H1 (cell line): ENCODE measurements at regions not wholly inside any gene's neighbourhood (a gene's known extent, or its start where the extent isn't known, plus 50 kb on each side); places are given as distances from the start of the nearest gene placed in this dataset.
A peak's percentile ranks its signal among the peaks of the same experiment; 100 is the strongest.

ENCODE experiments used
- CTCF ChIA-PET: fragments of 300-600 bp; sonication (Branson Sonifier 250); formaldehyde crosslinking; loops from one replicate; lab custom pipeline; 2021; ENCODE audit not compliant: partially characterized antibody; lab: Charles Lee
- POLR2A ChIA-PET: fragments of 300-600 bp; sonication (Branson Sonifier 250); formaldehyde crosslinking; loops from one replicate; lab custom pipeline; 2021; ENCODE audit warnings: inconsistent platforms; ENCODE audit not compliant: partially characterized antibody; lab: Charles Lee
- DNase-seq, 2 experiments: peaks; one replicate each; pipeline versions ENCODE4 v3.0.0 to v3.0.0-alpha.2; 2010 to 2022; ENCODE audit warnings: low spot score in 2 of 2, low read depth in 1 of 2, mixed read lengths in 1 of 2
- FAIRE-seq: peaks from 2 replicates; lab custom pipeline; 2011; peaks lifted over from hg19 to GRCh38; lab: Jason Lieb, UNC
- H2AFZ ChIP-seq: 2 replicates; pipeline ENCODE4 v1.8.1; 2012; ENCODE audit warnings: low read length, inconsistent platforms
- H2AK5ac ChIP-seq: 2 replicates; pipeline ENCODE4 v1.6.1; 2013; ENCODE audit warnings: low read depth, low read length
- H2BK120ac ChIP-seq: replicated peaks from 2 replicates; pipeline ENCODE3; 2013; ENCODE audit warnings: low read depth, low read length, inconsistent platforms
- H2BK12ac ChIP-seq: 2 replicates; pipeline ENCODE4 v1.6.1; 2013; ENCODE audit warnings: low read depth, low read length
- H2BK15ac ChIP-seq: 2 replicates; pipeline ENCODE4 v1.6.1; 2013; ENCODE audit warnings: low read length
- H2BK20ac ChIP-seq: 2 replicates; pipeline ENCODE4 v1.6.1; 2013; ENCODE audit warnings: low read length
- H2BK5ac ChIP-seq: 2 replicates; pipeline ENCODE4 v1.6.1; 2013; ENCODE audit warnings: low read depth, low read length
- H3K14ac ChIP-seq: 2 replicates; pipeline ENCODE4 v1.6.1; 2013; ENCODE audit warnings: inconsistent platforms; ENCODE audit not compliant: insufficient read length
- H3K18ac ChIP-seq: 2 replicates; pipeline ENCODE4 v1.6.1; 2013; ENCODE audit warnings: low read length; ENCODE audit errors: extremely low read depth
- H3K23ac ChIP-seq: 2 replicates; pipeline ENCODE4 v1.6.1; 2013; ENCODE audit warnings: inconsistent platforms; ENCODE audit not compliant: insufficient read length
- H3K23me2 ChIP-seq: 2 replicates; pipeline ENCODE4 v1.6.1; 2013; ENCODE audit warnings: low read depth, low read length
- H3K27ac ChIP-seq: 2 replicates; pipeline ENCODE4 v1.6.1; 2011; ENCODE audit warnings: low read depth, low read length, inconsistent platforms
- H3K27me3 ChIP-seq, 4 experiments: replicated peaks in 1 of 4; 1 replicate in 1 of 4; 2 replicates in 3 of 4; pipeline versions ENCODE4 v1.6.1 to v1.8.1; 2011 to 2013; ENCODE audit warnings: low read length in 3 of 4, mild to moderate bottlenecking in 3 of 4, inconsistent platforms in 2 of 4, mixed read lengths in 2 of 4, moderate library complexity in 1 of 4; ENCODE audit not compliant: control insufficient read depth in 3 of 4, insufficient read depth in 3 of 4; ENCODE audit errors: extremely low read depth in 1 of 4
- H3K36me3 ChIP-seq, 4 experiments: 2 replicates each; pipeline versions ENCODE4 v1.6.1 to v1.8.1; 2011 to 2013; ENCODE audit warnings: mild to moderate bottlenecking in 4 of 4, low read length in 3 of 4, moderate library complexity in 2 of 4, control low read depth in 1 of 4, inconsistent platforms in 1 of 4; ENCODE audit not compliant: insufficient read depth in 4 of 4, control insufficient read depth in 2 of 4
- H3K4ac ChIP-seq: replicated peaks from 2 replicates; pipeline ENCODE3; 2013; ENCODE audit warnings: low read length, low read depth, mixed read lengths, inconsistent platforms; ENCODE audit not compliant: insufficient read length
- H3K4me1 ChIP-seq, 4 experiments: replicated peaks in 1 of 4; 1 replicate in 1 of 4; 2 replicates in 3 of 4; pipeline versions ENCODE4 v1.6.1 to v1.8.1; 2011 to 2013; ENCODE audit warnings: low read length in 3 of 4, inconsistent platforms in 2 of 4, mixed read lengths in 1 of 4; ENCODE audit not compliant: insufficient read depth in 4 of 4, control insufficient read depth in 3 of 4
- H3K4me2 ChIP-seq, 2 experiments: 2 replicates each; pipeline versions ENCODE4 v1.6.1 to v1.8.1; 2011 to 2013; ENCODE audit warnings: low read depth in 2 of 2, low read length in 2 of 2, control low read depth in 1 of 2, inconsistent platforms in 1 of 2, mild to moderate bottlenecking in 1 of 2; ENCODE audit not compliant: insufficient read depth in 1 of 2
- H3K4me3 ChIP-seq, 4 experiments: fragments of 200-600, 300-600 bp in 1 of 4; sonication (generic), shearing (Covaris generic), sonication (Bioruptor Twin) in 1 of 4; 2 replicates each; pipeline versions ENCODE4 v1.5.1 to v1.8.1; 2011 to 2016; ENCODE audit warnings: low read length in 4 of 4, low read depth in 3 of 4, control low read depth in 2 of 4, inconsistent platforms in 2 of 4, mild to moderate bottlenecking in 2 of 4, mixed read lengths in 1 of 4, moderate library complexity in 1 of 4; ENCODE audit not compliant: insufficient read depth in 2 of 4; ENCODE audit errors: extremely low read depth in 1 of 4
- H3K56ac ChIP-seq: replicated peaks from 2 replicates; pipeline ENCODE3; 2013; ENCODE audit warnings: low read depth, mild to moderate bottlenecking, mixed read lengths, low read length, inconsistent platforms; ENCODE audit not compliant: insufficient read length
- H3K79me1 ChIP-seq: 2 replicates; pipeline ENCODE4 v1.6.1; 2013; ENCODE audit warnings: low read depth, low read length, control low read depth
- H3K79me2 ChIP-seq, 2 experiments: 2 replicates each; pipeline versions ENCODE4 v1.6.1 to v1.8.1; 2012 to 2013; ENCODE audit warnings: low read length in 2 of 2, mild to moderate bottlenecking in 2 of 2, inconsistent platforms in 1 of 2; ENCODE audit not compliant: insufficient read depth in 2 of 2, control insufficient read depth in 1 of 2
- H3K9ac ChIP-seq, 4 experiments: replicated peaks in 1 of 4; 1 replicate in 1 of 4; 2 replicates in 3 of 4; pipeline versions ENCODE4 v1.6.1 to v1.8.1; 2011 to 2013; ENCODE audit warnings: low read depth in 3 of 4, low read length in 3 of 4, control low read depth in 2 of 4, mild to moderate bottlenecking in 2 of 4, moderate library complexity in 2 of 4, inconsistent platforms in 1 of 4; ENCODE audit errors: extremely low read depth in 1 of 4
- H3K9me3 ChIP-seq, 2 experiments: 2 replicates each; pipeline versions ENCODE4 v1.6.1 to v1.8.1; 2012 to 2013; ENCODE audit warnings: mild to moderate bottlenecking in 2 of 2, moderate library complexity in 2 of 2, control low read depth in 1 of 2, inconsistent platforms in 1 of 2, low read depth in 1 of 2, low read length in 1 of 2, mixed read lengths in 1 of 2; ENCODE audit not compliant: insufficient read depth in 2 of 2
- H4K20me1 ChIP-seq, 2 experiments: replicated peaks in 1 of 2; 2 replicates each; pipeline versions ENCODE3 to v1.8.1; 2011 to 2013; ENCODE audit warnings: inconsistent platforms in 2 of 2, low read length in 2 of 2, mild to moderate bottlenecking in 1 of 2; ENCODE audit not compliant: insufficient read depth in 2 of 2, control insufficient read depth in 1 of 2
- H4K5ac ChIP-seq: 2 replicates; pipeline ENCODE4 v1.6.1; 2013; ENCODE audit warnings: low read length, low read depth, mixed read lengths, inconsistent platforms; ENCODE audit not compliant: insufficient read length
- H4K8ac ChIP-seq: 2 replicates; pipeline ENCODE4 v1.8.0; 2013; ENCODE audit warnings: mild to moderate bottlenecking, moderate library complexity, low read length, inconsistent platforms; ENCODE audit not compliant: insufficient read depth; ENCODE audit errors: extremely low read depth
- H4K91ac ChIP-seq: replicated peaks from 2 replicates; pipeline ENCODE3; 2013; ENCODE audit warnings: low read length, mixed read lengths, inconsistent platforms; ENCODE audit not compliant: insufficient read length
- GTF2F1 ChIP-seq: IDR thresholded peaks from 2 replicates; pipeline ENCODE4 v1.6.1; 2012; ENCODE audit warnings: low read depth, low read length, improper control_type of control experiment, borderline replicate concordance
- RNF2 ChIP-seq: fragments of 200-900, 300-1000 bp; sonication (generic); IDR thresholded peaks from 2 replicates; pipeline ENCODE4 v1.7.1; 2016; ENCODE audit warnings: borderline replicate concordance, low read depth, mild to moderate bottlenecking, antibody characterized with exemption, low read length; ENCODE audit not compliant: poor library complexity, severe bottlenecking; ENCODE audit errors: missing control alignments
- SIN3A ChIP-seq, 2 experiments: IDR thresholded peaks in 1 of 2; conservative IDR thresholded peaks in 1 of 2; 2 replicates each; pipeline ENCODE4 v1.6.1; 2011 to 2012; ENCODE audit warnings: low read length in 2 of 2, improper control_type of control experiment in 1 of 2, low read depth in 1 of 2, mild to moderate bottlenecking in 1 of 2
- SRF ChIP-seq: IDR thresholded peaks from 2 replicates; pipeline ENCODE4 v1.6.1; 2011; ENCODE audit warnings: mild to moderate bottlenecking, low read depth, low read length, moderate library complexity
- TAF7 ChIP-seq: optimal IDR thresholded peaks from 2 replicates; pipeline ENCODE3; 2011; ENCODE audit warnings: low read depth, mild to moderate bottlenecking, inconsistent platforms, low read length, moderate library complexity, borderline replicate concordance
- TBP ChIP-seq: IDR thresholded peaks from 2 replicates; pipeline ENCODE4 v1.6.1; 2011; ENCODE audit warnings: low read depth, low read length, improper control_type of control experiment
- WGBS, 2 experiments: shearing (Covaris generic) in 1 of 2; methylation state at CpG; one replicate each; pipeline versions ENCODE4 v1.1.6 to v1.1.7; 2013 to 2015; ENCODE audit warnings: low lambda C conversion rate in 2 of 2, mixed read lengths in 2 of 2, inconsistent platforms in 1 of 2, low coverage in 1 of 2, missing lambda C conversion rate in 1 of 2; ENCODE audit not compliant: insufficient replicate concordance in 2 of 2, insufficient coverage in 1 of 2, insufficient read length in 1 of 2; ENCODE audit errors: extremely low coverage in 1 of 2, missing lambda C conversion rate in 1 of 2; 5-methylcytosine and 5-hydroxymethylcytosine counted together

GRCh38 chr5:68540798-68541590 lies 325.4 kb downstream of the PIK3R1 start:
- Histone ChIP-seq H3K79me2 (no peaks in the 10 kb centered on the region), H3K79me1 (no peaks in the 10 kb centered on the region), H2BK15ac (no peak overlapping the region), H3K18ac (no peak overlapping the region), H2BK20ac (no peak overlapping the region), H2BK120ac (no peak overlapping the region), H3K23me2 (no peaks in the 10 kb centered on the region), H3K27ac (no peak overlapping the region), H3K9me3 (no peaks in the 10 kb centered on the region), H3K56ac (no peak overlapping the region), H3K14ac (no peak overlapping the region), H3K4ac (no peak overlapping the region), H2BK5ac (no peak overlapping the region), H2AFZ (no peak overlapping the region), H3K4me2 (no peak overlapping the region), H3K23ac (no peak overlapping the region), H3K9ac (no peak overlapping the region), H3K36me3 (no peaks in the 10 kb centered on the region), H3K4me3 (no peak overlapping the region), H2BK12ac (no peak overlapping the region), H4K8ac (no peak overlapping the region), H2AK5ac (no peak overlapping the region), H3K27me3 (no peaks in the 10 kb centered on the region), H3K4me1 (peaks cover 0 to 2% (median 0%) of the 10 kb centered on the region in 4 experiments; a peak in 1 of 7 replicates), H4K5ac (no peak overlapping the region), H4K91ac (no peak overlapping the region), H4K20me1 (no peaks in the 10 kb centered on the region)
- POLR2A ChIA-PET: no interaction called here
- no peak for FAIRE-seq
- WGBS, 2 experiments: 78% methylated on average over 9 of the region's 9 CpGs; no CpG with 5 or more reads in 1 of the 2 experiments
- no peak for DNase-seq
- CTCF ChIA-PET: interaction anchor here (0.6 kb wide), 1 partner anchor 9 kb away, joined by 3 read pairs; no protein-coding TSS in a partner anchor
- no peak for TF ChIP-seq SIN3A (conservative IDR thresholded peaks at IDR 0.05 in 1 of 2, IDR thresholded peaks at IDR 0.05 in 1 of 2; ENCODE audit: low read depth in 1 of 2, low read length in 2 of 2)
- TF ChIP-seq SRF: no peak
- peak; percentile 95 for TF ChIP-seq TAF7
- TF ChIP-seq TBP: peak; percentile 57; the same call in 1 of the 2 replicates
- no peak for TF ChIP-seq GTF2F1
- no peak for TF ChIP-seq RNF2
